ENCODE measurements at regions not wholly inside any gene's neighbourhood (a gene's known extent, or its start where the extent isn't known, plus 50 kb on each side); places are given as distances from the start of the nearest gene placed in this dataset.

DNA sequence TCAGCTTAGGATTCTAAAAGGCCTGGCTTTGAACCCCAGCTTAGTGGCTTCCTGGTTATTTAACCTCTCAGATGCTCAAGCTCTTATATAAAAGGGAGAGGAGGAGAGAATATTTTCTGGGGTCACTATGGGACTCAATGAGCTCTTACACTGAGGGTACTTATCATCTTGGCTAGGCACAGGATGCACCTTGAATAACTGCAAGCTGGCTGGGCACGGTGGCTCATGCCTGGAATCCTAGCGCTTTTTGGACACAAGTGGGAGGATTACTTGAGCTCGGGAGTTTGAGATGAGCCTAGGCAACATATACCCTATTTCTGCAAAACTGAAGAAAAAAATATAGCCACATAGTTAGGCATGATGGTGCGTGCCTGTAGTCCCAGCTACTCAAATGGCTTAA lies 665.3 kb upstream of the RBFOX1 start:
- TF ChIP-seq, protein P1, sequence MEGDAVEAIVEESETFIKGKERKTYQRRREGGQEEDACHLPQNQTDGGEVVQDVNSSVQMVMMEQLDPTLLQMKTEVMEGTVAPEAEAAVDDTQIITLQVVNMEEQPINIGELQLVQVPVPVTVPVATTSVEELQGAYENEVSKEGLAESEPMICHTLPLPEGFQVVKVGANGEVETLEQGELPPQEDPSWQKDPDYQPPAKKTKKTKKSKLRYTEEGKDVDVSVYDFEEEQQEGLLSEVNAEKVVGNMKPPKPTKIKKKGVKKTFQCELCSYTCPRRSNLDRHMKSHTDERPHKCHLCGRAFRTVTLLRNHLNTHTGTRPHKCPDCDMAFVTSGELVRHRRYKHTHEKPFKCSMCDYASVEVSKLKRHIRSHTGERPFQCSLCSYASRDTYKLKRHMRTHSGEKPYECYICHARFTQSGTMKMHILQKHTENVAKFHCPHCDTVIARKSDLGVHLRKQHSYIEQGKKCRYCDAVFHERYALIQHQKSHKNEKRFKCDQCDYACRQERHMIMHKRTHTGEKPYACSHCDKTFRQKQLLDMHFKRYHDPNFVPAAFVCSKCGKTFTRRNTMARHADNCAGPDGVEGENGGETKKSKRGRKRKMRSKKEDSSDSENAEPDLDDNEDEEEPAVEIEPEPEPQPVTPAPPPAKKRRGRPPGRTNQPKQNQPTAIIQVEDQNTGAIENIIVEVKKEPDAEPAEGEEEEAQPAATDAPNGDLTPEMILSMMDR (IDR thresholded peaks at IDR 0.05), result no peak
- no peak for TF ChIP-seq POLR2A (IDR thresholded peaks at IDR 0.05)

Data from uterus (tissue), 2 donors.